ENCODE measurements at regions not wholly inside any gene's neighbourhood (a gene's known extent, or its start where the extent isn't known, plus 50 kb on each side); places are given as distances from the start of the nearest gene placed in this dataset.

GRCh38 chr5:124402144-124402581 is 344.3 kb downstream of the ZNF608 start:
- ChIA-PET CTCF (no interaction called here), POLR2A (ENCODE audit: low non-redundant PET) (no interaction called here)
- no peaks in the 10 kb centered on the region for H3K9me3 ChIP-seq (ENCODE audit: low read depth, low read length, poor library complexity, severe bottlenecking)
- no peaks in the 10 kb centered on the region for H3K36me3 ChIP-seq (ENCODE audit: insufficient read depth, low read length, poor library complexity, severe bottlenecking)
- DNase-seq (ENCODE audit: low spot score), result no peak
- H3K4me1 ChIP-seq (ENCODE audit: insufficient read depth, low read length, poor library complexity, severe bottlenecking), result no peaks in the 10 kb centered on the region
- no peak overlapping the region for H3K27ac ChIP-seq (ENCODE audit: low read depth, low read length, poor library complexity, severe bottlenecking)
- intact Hi-C loops (cut with micrococcal nuclease; ENCODE audit: unreplicated experiment), result no loop called here
- TF ChIP-seq, protein P1, sequence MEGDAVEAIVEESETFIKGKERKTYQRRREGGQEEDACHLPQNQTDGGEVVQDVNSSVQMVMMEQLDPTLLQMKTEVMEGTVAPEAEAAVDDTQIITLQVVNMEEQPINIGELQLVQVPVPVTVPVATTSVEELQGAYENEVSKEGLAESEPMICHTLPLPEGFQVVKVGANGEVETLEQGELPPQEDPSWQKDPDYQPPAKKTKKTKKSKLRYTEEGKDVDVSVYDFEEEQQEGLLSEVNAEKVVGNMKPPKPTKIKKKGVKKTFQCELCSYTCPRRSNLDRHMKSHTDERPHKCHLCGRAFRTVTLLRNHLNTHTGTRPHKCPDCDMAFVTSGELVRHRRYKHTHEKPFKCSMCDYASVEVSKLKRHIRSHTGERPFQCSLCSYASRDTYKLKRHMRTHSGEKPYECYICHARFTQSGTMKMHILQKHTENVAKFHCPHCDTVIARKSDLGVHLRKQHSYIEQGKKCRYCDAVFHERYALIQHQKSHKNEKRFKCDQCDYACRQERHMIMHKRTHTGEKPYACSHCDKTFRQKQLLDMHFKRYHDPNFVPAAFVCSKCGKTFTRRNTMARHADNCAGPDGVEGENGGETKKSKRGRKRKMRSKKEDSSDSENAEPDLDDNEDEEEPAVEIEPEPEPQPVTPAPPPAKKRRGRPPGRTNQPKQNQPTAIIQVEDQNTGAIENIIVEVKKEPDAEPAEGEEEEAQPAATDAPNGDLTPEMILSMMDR (conservative IDR thresholded peaks at IDR 0.05; ENCODE audit: low read depth, low read length), result no peak
- no peak for TF ChIP-seq EZH2 (IDR thresholded peaks at IDR 0.05; ENCODE audit: borderline replicate concordance, low read depth, low read length, poor library complexity, severe bottlenecking)
- no TSS peak for BruUV-seq (replicated peaks)
- H3K27me3 ChIP-seq (replicated peaks; ENCODE audit: insufficient read depth, low read depth, low read length, poor library complexity), result no peaks in the 10 kb centered on the region
- no peak overlapping the region for H3K4me3 ChIP-seq (ENCODE audit: low read depth, low read length, poor library complexity, severe bottlenecking)

- H3K9me3 ChIP-seq (ENCODE audit: low read depth, low read length, poor library complexity, severe bottlenecking), result no peaks in the 10 kb centered on the region
- intact Hi-C loops (cut with micrococcal nuclease; ENCODE audit: unreplicated experiment), result no loop called here
Measured at GRCh38 chr5:124401476-124402143, 344.8 kb downstream of the ZNF608 start.

DNA sequence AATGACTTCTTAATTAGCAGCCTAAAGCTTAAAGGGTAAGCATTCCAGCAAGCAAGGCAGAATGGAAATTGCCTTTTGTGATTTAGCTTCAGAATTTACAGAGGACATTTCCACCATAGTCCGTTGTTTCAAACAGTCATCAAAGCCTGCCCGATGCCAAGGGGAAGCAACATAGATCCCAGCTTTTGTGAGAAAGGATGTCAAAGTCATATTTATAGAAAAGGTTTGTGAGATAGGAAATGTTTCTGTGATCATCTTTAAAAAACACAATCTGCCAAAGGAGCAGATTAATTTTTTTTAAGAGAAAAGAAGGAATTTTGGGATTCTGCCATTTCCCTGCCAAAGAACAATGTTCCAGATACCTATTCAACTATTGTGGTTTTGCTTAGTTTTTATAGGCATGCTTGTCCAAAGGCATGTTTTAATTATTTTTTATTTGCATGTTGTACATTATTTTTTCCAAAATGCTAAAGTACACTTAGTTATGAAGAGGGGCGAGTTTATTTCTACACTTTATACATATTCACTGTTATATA is 346.9 kb downstream of the ZNF608 start:
- Histone ChIP-seq H3K4me3 (ENCODE audit: low read depth, low read length, poor library complexity, severe bottlenecking) (no peak overlapping the region), H3K4me1 (ENCODE audit: insufficient read depth, low read length, poor library complexity, severe bottlenecking) (no peaks in the 10 kb centered on the region), H3K36me3 (ENCODE audit: insufficient read depth, low read length, poor library complexity, severe bottlenecking) (no peaks in the 10 kb centered on the region), H3K27ac (ENCODE audit: low read depth, low read length, poor library complexity, severe bottlenecking) (no peak overlapping the region), H3K9me3 (ENCODE audit: low read depth, low read length, poor library complexity, severe bottlenecking) (no peaks in the 10 kb centered on the region), H3K27me3 (replicated peaks; ENCODE audit: insufficient read depth, low read depth, low read length, poor library complexity) (no peaks in the 10 kb centered on the region)
- intact Hi-C loops (cut with micrococcal nuclease; ENCODE audit: unreplicated experiment), result no loop called here
- DNase-seq (ENCODE audit: low spot score), result no peak
- CTCF ChIA-PET, result no interaction called here
- TF ChIP-seq, protein P1 (conservative IDR thresholded peaks at IDR 0.05; ENCODE audit: low read depth, low read length), result no peak
- no peak for TF ChIP-seq EZH2 (IDR thresholded peaks at IDR 0.05; ENCODE audit: borderline replicate concordance, low read depth, low read length, poor library complexity, severe bottlenecking)
- no TSS peak for BruUV-seq (replicated peaks)
- POLR2A ChIA-PET (ENCODE audit: low non-redundant PET), result no interaction called here

More at GRCh38 chr5:124401476-124402143, 344.8 kb downstream of the ZNF608 start:
- no peak for DNase-seq (ENCODE audit: low spot score)
- BruUV-seq (replicated peaks), result no TSS peak
- no peak overlapping the region for H3K4me3 ChIP-seq (ENCODE audit: low read depth, low read length, poor library complexity, severe bottlenecking)
- CTCF ChIA-PET, result no interaction called here
- H3K4me1 ChIP-seq (ENCODE audit: insufficient read depth, low read length, poor library complexity, severe bottlenecking), result no peaks in the 10 kb centered on the region
- no peaks in the 10 kb centered on the region for H3K36me3 ChIP-seq (ENCODE audit: insufficient read depth, low read length, poor library complexity, severe bottlenecking)
- POLR2A ChIA-PET (ENCODE audit: low non-redundant PET), result no interaction called here
- H3K27me3 ChIP-seq (replicated peaks; ENCODE audit: insufficient read depth, low read depth, low read length, poor library complexity), result no peaks in the 10 kb centered on the region
- H3K27ac ChIP-seq (ENCODE audit: low read depth, low read length, poor library complexity, severe bottlenecking), result no peak overlapping the region
- no peak for TF ChIP-seq EZH2 (IDR thresholded peaks at IDR 0.05; ENCODE audit: borderline replicate concordance, low read depth, low read length, poor library complexity, severe bottlenecking)

GRCh38 chr5:124398460-124398859 is 348.0 kb downstream of the ZNF608 start:
- intact Hi-C loops (cut with micrococcal nuclease; ENCODE audit: unreplicated experiment), result no loop called here
- H3K9me3 ChIP-seq (ENCODE audit: low read depth, low read length, poor library complexity, severe bottlenecking), result no peaks in the 10 kb centered on the region
- no peaks in the 10 kb centered on the region for H3K36me3 ChIP-seq (ENCODE audit: insufficient read depth, low read length, poor library complexity, severe bottlenecking)
- H3K27me3 ChIP-seq (replicated peaks; ENCODE audit: insufficient read depth, low read depth, low read length, poor library complexity), result no peaks in the 10 kb centered on the region
- BruUV-seq (replicated peaks), result no TSS peak
- no peak overlapping the region for H3K27ac ChIP-seq (ENCODE audit: low read depth, low read length, poor library complexity, severe bottlenecking)
- H3K4me3 ChIP-seq (ENCODE audit: low read depth, low read length, poor library complexity, severe bottlenecking), result no peak overlapping the region
- no peak for TF ChIP-seq EZH2 (IDR thresholded peaks at IDR 0.05; ENCODE audit: borderline replicate concordance, low read depth, low read length, poor library complexity, severe bottlenecking)
- TF ChIP-seq, protein P1 (conservative IDR thresholded peaks at IDR 0.05; ENCODE audit: low read depth, low read length), result no peak
- ChIA-PET POLR2A (ENCODE audit: low non-redundant PET) (no interaction called here), CTCF (no interaction called here)
- no peaks in the 10 kb centered on the region for H3K4me1 ChIP-seq (ENCODE audit: insufficient read depth, low read length, poor library complexity, severe bottlenecking)
- no peak for DNase-seq (ENCODE audit: low spot score)
